ENCODE measurements at regions not wholly inside any gene's neighbourhood (a gene's known extent, or its start where the extent isn't known, plus 50 kb on each side); places are given as distances from the start of the nearest gene placed in this dataset.

DNA sequence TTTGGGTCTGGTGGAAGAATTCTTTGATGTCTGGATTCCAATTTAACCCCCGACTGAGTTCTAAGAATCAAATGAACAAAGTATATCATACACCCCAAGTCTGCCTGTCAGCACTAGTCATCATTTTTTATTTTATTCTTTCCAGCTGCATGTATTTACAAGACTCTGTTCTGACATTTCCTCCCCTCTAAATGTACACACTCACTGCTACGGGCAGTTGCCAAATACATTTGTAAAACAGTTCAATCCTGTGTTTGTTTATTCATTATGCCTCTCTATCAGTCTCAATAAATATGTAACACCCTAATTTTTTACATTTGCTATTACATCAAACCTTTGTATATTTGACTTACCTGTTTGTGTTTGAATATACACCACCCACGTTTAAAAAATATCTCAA, 422.3 kb upstream of the PSMD7 start:
- TF ChIP-seq, protein P1, sequence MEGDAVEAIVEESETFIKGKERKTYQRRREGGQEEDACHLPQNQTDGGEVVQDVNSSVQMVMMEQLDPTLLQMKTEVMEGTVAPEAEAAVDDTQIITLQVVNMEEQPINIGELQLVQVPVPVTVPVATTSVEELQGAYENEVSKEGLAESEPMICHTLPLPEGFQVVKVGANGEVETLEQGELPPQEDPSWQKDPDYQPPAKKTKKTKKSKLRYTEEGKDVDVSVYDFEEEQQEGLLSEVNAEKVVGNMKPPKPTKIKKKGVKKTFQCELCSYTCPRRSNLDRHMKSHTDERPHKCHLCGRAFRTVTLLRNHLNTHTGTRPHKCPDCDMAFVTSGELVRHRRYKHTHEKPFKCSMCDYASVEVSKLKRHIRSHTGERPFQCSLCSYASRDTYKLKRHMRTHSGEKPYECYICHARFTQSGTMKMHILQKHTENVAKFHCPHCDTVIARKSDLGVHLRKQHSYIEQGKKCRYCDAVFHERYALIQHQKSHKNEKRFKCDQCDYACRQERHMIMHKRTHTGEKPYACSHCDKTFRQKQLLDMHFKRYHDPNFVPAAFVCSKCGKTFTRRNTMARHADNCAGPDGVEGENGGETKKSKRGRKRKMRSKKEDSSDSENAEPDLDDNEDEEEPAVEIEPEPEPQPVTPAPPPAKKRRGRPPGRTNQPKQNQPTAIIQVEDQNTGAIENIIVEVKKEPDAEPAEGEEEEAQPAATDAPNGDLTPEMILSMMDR (conservative IDR thresholded peaks at IDR 0.05), result no peak
- no peak for TF ChIP-seq ZFX (IDR thresholded peaks at IDR 0.05)

Data from C4-2B (cell line).